CD4-positive, alpha-beta T cell (primary cell): ENCODE measurements at regions not wholly inside any gene's neighbourhood (a gene's known extent, or its start where the extent isn't known, plus 50 kb on each side); places are given as distances from the start of the nearest gene placed in this dataset.

Source experiments
- ATAC-seq: fragments of 200-7000 bp; cut with Tn5 transposase; one replicate; pipeline ENCODE4 v1.10.0; 2022; ENCODE audit warnings: mild to moderate bottlenecking; ENCODE audit not compliant: poor library complexity
- CTCF ChIA-PET: fragments of 350-600 bp; sonication (Branson Sonifier 250); formaldehyde crosslinking; loops from one replicate; lab custom pipeline; 2021; ENCODE audit warnings: antibody characterized with exemption, inconsistent platforms; lab: Charles Lee
- POLR2A ChIA-PET: fragments of 350-600 bp; sonication (Branson Sonifier 250); formaldehyde crosslinking; loops from one replicate; lab custom pipeline; 2021; ENCODE audit warnings: antibody characterized with exemption, inconsistent platforms; lab: Charles Lee
- DNase-seq, 14 experiments: peaks; one replicate each; pipeline ENCODE4 v3.0.0-alpha.2; 2013 to 2020; ENCODE audit warnings: mixed read lengths in 2 of 14
- H3K27ac ChIP-seq, 2 donors: one replicate each; pipeline versions ENCODE4 v1.5.1 to v1.7.0; 2013; ENCODE audit warnings: low read length in 2 of 2, low read depth in 1 of 2, mild to moderate bottlenecking in 1 of 2
- H3K27me3 ChIP-seq, 2 experiments: 1 replicate in 1 of 2; 2 replicates in 1 of 2; pipeline versions ENCODE4 v1.6.1 to v1.7.0; 2013; ENCODE audit warnings: low read length in 2 of 2, control low read depth in 1 of 2, mild to moderate bottlenecking in 1 of 2, moderate library complexity in 1 of 2; ENCODE audit not compliant: insufficient read depth in 2 of 2, control insufficient read depth in 1 of 2
- H3K36me3 ChIP-seq: one replicate; pipeline ENCODE4 v1.6.1; 2013; ENCODE audit warnings: low read length, control low read depth; ENCODE audit not compliant: insufficient read depth
- H3K4me1 ChIP-seq: one replicate; pipeline ENCODE4 v1.6.1; 2013; ENCODE audit warnings: low read length, control low read depth; ENCODE audit not compliant: insufficient read depth
- H3K4me3 ChIP-seq: one replicate; pipeline ENCODE4 v1.5.1; 2013; ENCODE audit warnings: mild to moderate bottlenecking, low read length, moderate library complexity
- H3K9me3 ChIP-seq, 2 experiments: 1 replicate in 1 of 2; 2 replicates in 1 of 2; pipeline versions ENCODE4 v1.6.1 to v1.7.0; 2013; ENCODE audit warnings: low read length in 2 of 2, mild to moderate bottlenecking in 2 of 2, control low read depth in 1 of 2, moderate library complexity in 1 of 2; ENCODE audit not compliant: control insufficient read depth in 1 of 2, insufficient read depth in 1 of 2
- H3K27ac Mint-ChIP-seq: one replicate; pipeline ENCODE4 v1.8.0; 2020; ENCODE audit warnings: mixed read lengths
- H3K27me3 Mint-ChIP-seq: one replicate; pipeline ENCODE4 v1.8.0; 2021; ENCODE audit warnings: mixed read lengths
- H3K36me3 Mint-ChIP-seq: one replicate; pipeline ENCODE4 v1.8.0; 2021; ENCODE audit warnings: low read depth, mixed read lengths
- H3K4me1 Mint-ChIP-seq: one replicate; pipeline ENCODE4 v1.8.0; 2021; ENCODE audit warnings: low read depth, mixed read lengths
- H3K4me3 Mint-ChIP-seq: one replicate; pipeline ENCODE4 v1.8.0; 2020; ENCODE audit warnings: mild to moderate bottlenecking, mixed read lengths
- H3K9me3 Mint-ChIP-seq: one replicate; pipeline ENCODE4 v1.8.0; 2020; ENCODE audit warnings: mixed read lengths
- intact Hi-C, 2 experiments: fragments of 100-400 bp; cut with DNase I in 1 of 2; cut with micrococcal nuclease in 1 of 2; formaldehyde crosslinking; loops; one replicate each; pipeline versions ENCODE4 v1.15.1 to v1.9.0; 2023 to 2025; cut with DNase I, micrococcal nuclease
- TF ChIP-seq, protein P1 (sequence below): fragments of 200-600 bp; IDR thresholded peaks from one replicate; pipeline ENCODE4 v1.8.0; 2022; ENCODE audit warnings: antibody characterized with exemption, mild to moderate bottlenecking

GRCh38 chr9:86807367-86807976, 139.8 kb downstream of the GAS1 start:
- no peak for ATAC-seq
- Mint-ChIP-seq H3K27ac (no peak overlapping the region), H3K4me1 (no peaks in the 10 kb centered on the region), H3K36me3 (no peaks in the 10 kb centered on the region), H3K9me3 (peaks cover 2% of the 10 kb centered on the region), H3K4me3 (no peak overlapping the region), H3K27me3 (no peaks in the 10 kb centered on the region)
- no peak for DNase-seq
- Histone ChIP-seq H3K4me3 (no peak overlapping the region), H3K27ac (no peak overlapping the region), H3K9me3 (no peaks in the 10 kb centered on the region), H3K36me3 (no peaks in the 10 kb centered on the region), H3K4me1 (no peaks in the 10 kb centered on the region), H3K27me3 (no peaks in the 10 kb centered on the region)
- TF ChIP-seq, protein P1, sequence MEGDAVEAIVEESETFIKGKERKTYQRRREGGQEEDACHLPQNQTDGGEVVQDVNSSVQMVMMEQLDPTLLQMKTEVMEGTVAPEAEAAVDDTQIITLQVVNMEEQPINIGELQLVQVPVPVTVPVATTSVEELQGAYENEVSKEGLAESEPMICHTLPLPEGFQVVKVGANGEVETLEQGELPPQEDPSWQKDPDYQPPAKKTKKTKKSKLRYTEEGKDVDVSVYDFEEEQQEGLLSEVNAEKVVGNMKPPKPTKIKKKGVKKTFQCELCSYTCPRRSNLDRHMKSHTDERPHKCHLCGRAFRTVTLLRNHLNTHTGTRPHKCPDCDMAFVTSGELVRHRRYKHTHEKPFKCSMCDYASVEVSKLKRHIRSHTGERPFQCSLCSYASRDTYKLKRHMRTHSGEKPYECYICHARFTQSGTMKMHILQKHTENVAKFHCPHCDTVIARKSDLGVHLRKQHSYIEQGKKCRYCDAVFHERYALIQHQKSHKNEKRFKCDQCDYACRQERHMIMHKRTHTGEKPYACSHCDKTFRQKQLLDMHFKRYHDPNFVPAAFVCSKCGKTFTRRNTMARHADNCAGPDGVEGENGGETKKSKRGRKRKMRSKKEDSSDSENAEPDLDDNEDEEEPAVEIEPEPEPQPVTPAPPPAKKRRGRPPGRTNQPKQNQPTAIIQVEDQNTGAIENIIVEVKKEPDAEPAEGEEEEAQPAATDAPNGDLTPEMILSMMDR: no peak
- ChIA-PET POLR2A (no interaction called here), CTCF (no interaction called here)
- intact Hi-C loops: no loop called here

GRCh38 chr9:86804011-86804410, 143.3 kb downstream of the GAS1 start:
- ChIA-PET CTCF (no interaction called here), POLR2A (no interaction called here)
- TF ChIP-seq, protein P1: no peak
- Mint-ChIP-seq H3K36me3 (no peaks in the 10 kb centered on the region), H3K27ac (no peak overlapping the region), H3K4me1 (no peaks in the 10 kb centered on the region), H3K4me3 (no peak overlapping the region), H3K9me3 (peaks cover 2% of the 10 kb centered on the region), H3K27me3 (peaks cover 7% of the 10 kb centered on the region)
- no peak overlapping the region for H3K27ac ChIP-seq
- H3K27me3 ChIP-seq: no peaks in the 10 kb centered on the region
- intact Hi-C loops: no loop called here
- H3K4me3 ChIP-seq: no peak overlapping the region
- no peaks in the 10 kb centered on the region for H3K9me3 ChIP-seq
- ATAC-seq (no peak), DNase-seq (no peak)
- H3K4me1 ChIP-seq: no peaks in the 10 kb centered on the region
- no peaks in the 10 kb centered on the region for H3K36me3 ChIP-seq

DNA sequence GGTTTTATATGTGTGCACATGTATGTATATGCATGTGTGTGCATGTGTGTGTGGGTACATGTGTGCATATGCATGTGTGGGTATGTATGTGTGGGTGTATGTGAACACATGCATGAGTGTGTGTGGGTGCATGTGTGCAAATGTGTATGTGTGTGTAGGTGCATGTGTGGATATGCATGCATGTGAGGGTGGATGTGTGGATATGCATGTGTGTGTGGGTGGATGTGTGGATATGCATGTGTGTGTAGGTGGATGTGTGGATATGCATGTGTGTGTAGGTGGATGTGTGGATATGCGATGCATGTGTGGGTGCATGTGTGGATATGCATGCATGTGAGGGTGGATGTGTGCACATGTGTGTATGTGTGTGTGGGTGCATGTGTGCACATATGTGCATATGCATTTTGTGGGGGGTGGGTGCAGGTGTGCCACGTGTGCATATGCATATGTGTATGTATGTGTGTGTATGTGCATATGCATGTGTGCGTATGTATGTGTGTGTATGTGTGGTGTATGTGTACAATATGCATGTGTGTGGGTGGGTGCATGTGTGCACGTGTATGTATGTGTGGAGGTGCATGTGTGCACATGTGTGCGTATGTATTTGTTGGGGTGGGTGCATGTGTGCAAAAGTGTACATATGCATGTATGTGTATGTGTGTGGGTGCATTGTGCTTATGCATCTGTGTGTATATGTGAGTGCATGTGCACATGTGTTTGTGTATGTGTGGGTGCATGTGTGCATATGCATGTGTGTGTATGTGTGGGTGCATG, 144.2 kb downstream of the GAS1 start:
- CTCF ChIA-PET: no interaction called here
- TF ChIP-seq, protein P1: no peak
- Mint-ChIP-seq H3K9me3 (peaks cover 2% of the 10 kb centered on the region), H3K36me3 (no peaks in the 10 kb centered on the region), H3K4me1 (no peaks in the 10 kb centered on the region), H3K27me3 (peaks cover 15% of the 10 kb centered on the region), H3K27ac (no peak overlapping the region), H3K4me3 (no peak overlapping the region)
- POLR2A ChIA-PET: no interaction called here
- no peaks in the 10 kb centered on the region for H3K27me3 ChIP-seq
- no peak overlapping the region for H3K27ac ChIP-seq
- no peaks in the 10 kb centered on the region for H3K9me3 ChIP-seq
- H3K4me1 ChIP-seq: no peaks in the 10 kb centered on the region
- H3K36me3 ChIP-seq: no peaks in the 10 kb centered on the region
- H3K4me3 ChIP-seq: no peak overlapping the region
- ATAC-seq (no peak), DNase-seq (no peak)
- intact Hi-C loops: no loop called here
